ENCODE measurements at regions not wholly inside any gene's neighbourhood (a gene's known extent, or its start where the extent isn't known, plus 50 kb on each side); places are given as distances from the start of the nearest gene placed in this dataset.

DNA sequence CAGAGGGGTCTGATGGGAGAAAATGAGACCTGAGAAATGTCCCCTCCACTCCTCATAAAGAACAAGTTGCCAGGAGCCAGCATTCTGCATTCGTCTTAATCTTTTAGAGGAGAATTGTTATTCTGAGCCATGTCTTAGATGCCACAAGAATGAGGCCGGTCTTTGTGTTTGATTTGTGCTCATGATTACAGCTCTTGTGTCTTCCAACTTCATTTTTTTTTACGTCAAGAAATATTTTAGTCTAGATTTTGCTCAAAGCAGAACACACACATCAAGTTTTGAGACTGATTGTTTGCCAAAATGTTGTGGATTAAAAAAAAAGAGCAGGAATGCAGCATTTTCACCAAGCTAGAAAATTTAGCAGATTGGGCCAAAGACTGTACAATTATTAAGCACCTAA is 130.6 kb upstream of the PITX2 start:
- H3K9ac ChIP-seq (ENCODE audit: low read length) = no peak overlapping the region
- H3K27ac ChIP-seq (ENCODE audit: low read length) = no peak overlapping the region
- no peak overlapping the region for H3K4me2 ChIP-seq (ENCODE audit: low read depth, low read length)
- H3K36me3 ChIP-seq (replicated peaks; ENCODE audit: insufficient read depth, low read length) = no peaks in the 10 kb centered on the region
- H3K79me2 ChIP-seq (ENCODE audit: low read length) = no peaks in the 10 kb centered on the region
- H4K20me1 ChIP-seq (ENCODE audit: insufficient read depth, low read length) = no peaks in the 10 kb centered on the region
- no peaks in the 10 kb centered on the region for H3K9me2 ChIP-seq (replicated peaks; ENCODE audit: insufficient read depth, low read length)
- H3K27me3 ChIP-seq (replicated peaks; ENCODE audit: insufficient read depth, low read length) = no peaks in the 10 kb centered on the region
- H3F3A ChIP-seq (ENCODE audit: insufficient read depth, low read length) = no peaks in the 10 kb centered on the region
- no peaks in the 10 kb centered on the region for H3K9me3 ChIP-seq (replicated peaks; ENCODE audit: insufficient read depth, low read length)
- DNase-seq = no peak
- H3K4me3 ChIP-seq (ENCODE audit: low read length) = no peak overlapping the region
- no peak overlapping the region for H2AFZ ChIP-seq (ENCODE audit: low read length)
- H3K4me1 ChIP-seq (ENCODE audit: low read length) = no peaks in the 10 kb centered on the region
- TF ChIP-seq, protein P1, sequence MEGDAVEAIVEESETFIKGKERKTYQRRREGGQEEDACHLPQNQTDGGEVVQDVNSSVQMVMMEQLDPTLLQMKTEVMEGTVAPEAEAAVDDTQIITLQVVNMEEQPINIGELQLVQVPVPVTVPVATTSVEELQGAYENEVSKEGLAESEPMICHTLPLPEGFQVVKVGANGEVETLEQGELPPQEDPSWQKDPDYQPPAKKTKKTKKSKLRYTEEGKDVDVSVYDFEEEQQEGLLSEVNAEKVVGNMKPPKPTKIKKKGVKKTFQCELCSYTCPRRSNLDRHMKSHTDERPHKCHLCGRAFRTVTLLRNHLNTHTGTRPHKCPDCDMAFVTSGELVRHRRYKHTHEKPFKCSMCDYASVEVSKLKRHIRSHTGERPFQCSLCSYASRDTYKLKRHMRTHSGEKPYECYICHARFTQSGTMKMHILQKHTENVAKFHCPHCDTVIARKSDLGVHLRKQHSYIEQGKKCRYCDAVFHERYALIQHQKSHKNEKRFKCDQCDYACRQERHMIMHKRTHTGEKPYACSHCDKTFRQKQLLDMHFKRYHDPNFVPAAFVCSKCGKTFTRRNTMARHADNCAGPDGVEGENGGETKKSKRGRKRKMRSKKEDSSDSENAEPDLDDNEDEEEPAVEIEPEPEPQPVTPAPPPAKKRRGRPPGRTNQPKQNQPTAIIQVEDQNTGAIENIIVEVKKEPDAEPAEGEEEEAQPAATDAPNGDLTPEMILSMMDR (IDR thresholded peaks at IDR 0.05; ENCODE audit: low read length) = no peak
- TF ChIP-seq EZH2phosphoT487 (IDR thresholded peaks at IDR 0.05; ENCODE audit: low read length) (no peak), EZH2 (optimal IDR thresholded peaks at IDR 0.05; ENCODE audit: low read depth, low read length) (no peak)

GRCh38 chr4:110754716-110755115 is 131.8 kb upstream of the PITX2 start:
- Histone ChIP-seq H3K36me3 (replicated peaks; ENCODE audit: insufficient read depth, low read length) (no peaks in the 10 kb centered on the region), H3K4me1 (ENCODE audit: low read length) (no peaks in the 10 kb centered on the region), H2AFZ (ENCODE audit: low read length) (no peak overlapping the region), H3K4me3 (ENCODE audit: low read length) (no peak overlapping the region), H3K4me2 (ENCODE audit: low read depth, low read length) (no peak overlapping the region), H3K9me3 (replicated peaks; ENCODE audit: insufficient read depth, low read length) (no peaks in the 10 kb centered on the region), H3K9me2 (replicated peaks; ENCODE audit: insufficient read depth, low read length) (no peaks in the 10 kb centered on the region), H3K27me3 (replicated peaks; ENCODE audit: insufficient read depth, low read length) (no peaks in the 10 kb centered on the region), H3K9ac (ENCODE audit: low read length) (no peak overlapping the region), H3K27ac (ENCODE audit: low read length) (no peak overlapping the region), H4K20me1 (ENCODE audit: insufficient read depth, low read length) (no peaks in the 10 kb centered on the region), H3F3A (ENCODE audit: insufficient read depth, low read length) (no peaks in the 10 kb centered on the region), H3K79me2 (ENCODE audit: low read length) (no peaks in the 10 kb centered on the region)
- TF ChIP-seq, protein P1 (IDR thresholded peaks at IDR 0.05; ENCODE audit: low read length) = no peak
- no peak for TF ChIP-seq EZH2 (optimal IDR thresholded peaks at IDR 0.05; ENCODE audit: low read depth, low read length)
- TF ChIP-seq EZH2phosphoT487 (IDR thresholded peaks at IDR 0.05; ENCODE audit: low read length) = no peak
- DNase-seq = no peak

GRCh38 chr4:110769578-110769977 is 146.7 kb upstream of the PITX2 start:
- H3K4me1 ChIP-seq (ENCODE audit: low read length) = no peaks in the 10 kb centered on the region
- H4K20me1 ChIP-seq (ENCODE audit: insufficient read depth, low read length) = no peaks in the 10 kb centered on the region
- H3K9me2 ChIP-seq (replicated peaks; ENCODE audit: insufficient read depth, low read length) = no peaks in the 10 kb centered on the region
- no peaks in the 10 kb centered on the region for H3K27me3 ChIP-seq (replicated peaks; ENCODE audit: insufficient read depth, low read length)
- no peak overlapping the region for H3K9ac ChIP-seq (ENCODE audit: low read length)
- no peak overlapping the region for H3K4me2 ChIP-seq (ENCODE audit: low read depth, low read length)
- H3K36me3 ChIP-seq (replicated peaks; ENCODE audit: insufficient read depth, low read length) = no peaks in the 10 kb centered on the region
- H3K4me3 ChIP-seq (ENCODE audit: low read length) = no peak overlapping the region
- TF ChIP-seq, protein P1 (IDR thresholded peaks at IDR 0.05; ENCODE audit: low read length) = no peak
- no peak for TF ChIP-seq EZH2phosphoT487 (IDR thresholded peaks at IDR 0.05; ENCODE audit: low read length)
- TF ChIP-seq EZH2 (optimal IDR thresholded peaks at IDR 0.05; ENCODE audit: low read depth, low read length) = no peak
- H3F3A ChIP-seq (ENCODE audit: insufficient read depth, low read length) = no peaks in the 10 kb centered on the region
- no peaks in the 10 kb centered on the region for H3K79me2 ChIP-seq (ENCODE audit: low read length)
- DNase-seq = no peak
- no peak overlapping the region for H3K27ac ChIP-seq (ENCODE audit: low read length)
- no peak overlapping the region for H2AFZ ChIP-seq (ENCODE audit: low read length)
- no peaks in the 10 kb centered on the region for H3K9me3 ChIP-seq (replicated peaks; ENCODE audit: insufficient read depth, low read length)

Measured in MM.1S (cell line).